ENCODE measurements at regions not wholly inside any gene's neighbourhood (a gene's known extent, or its start where the extent isn't known, plus 50 kb on each side); places are given as distances from the start of the nearest gene placed in this dataset.

DNA sequence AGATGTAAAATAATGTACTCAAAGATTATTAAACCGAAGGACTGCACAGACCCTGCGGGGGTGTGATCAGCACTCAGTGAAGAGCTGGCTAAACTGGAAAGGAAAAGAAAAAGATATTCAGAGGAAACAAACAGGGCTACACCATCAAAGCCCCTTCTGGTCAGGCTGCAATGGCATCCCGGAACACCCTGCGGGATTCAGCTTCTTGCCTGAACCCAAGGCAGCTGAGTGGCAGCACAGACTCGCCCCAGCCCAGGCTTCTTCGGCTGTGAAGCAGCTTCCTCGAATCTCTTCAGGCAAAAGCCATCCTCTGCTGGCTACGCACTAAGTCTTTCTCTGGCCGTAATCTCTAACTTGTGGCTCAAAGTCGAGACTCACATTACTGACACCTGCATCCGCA, 220.9 kb downstream of the TEX29 start:
- no peak for TF ChIP-seq CTCF (IDR thresholded peaks at IDR 0.05)
- no peak for DNase-seq (ENCODE audit: extremely low spot score, unreplicated experiment)
- H3K9me3 Mint-ChIP-seq (ENCODE audit: unreplicated experiment) = peaks cover 17% of the 10 kb centered on the region
- H3K4me3 Mint-ChIP-seq (ENCODE audit: unreplicated experiment) = no peak overlapping the region
- no peaks in the 10 kb centered on the region for H3K36me3 Mint-ChIP-seq (ENCODE audit: unreplicated experiment)
- peaks cover 8% of the 10 kb centered on the region for H3K27me3 Mint-ChIP-seq (ENCODE audit: unreplicated experiment)
- no peaks in the 10 kb centered on the region for H3K4me1 Mint-ChIP-seq (ENCODE audit: unreplicated experiment)
- no peak overlapping the region for H3K27ac Mint-ChIP-seq (ENCODE audit: unreplicated experiment)

GRCh38 chr13:111541752-111542529, 221.5 kb downstream of the TEX29 start:
- Mint-ChIP-seq H3K4me3 (ENCODE audit: unreplicated experiment) (no peak overlapping the region), H3K27ac (ENCODE audit: unreplicated experiment) (no peak overlapping the region), H3K36me3 (ENCODE audit: unreplicated experiment) (no peaks in the 10 kb centered on the region), H3K27me3 (ENCODE audit: unreplicated experiment) (peaks cover 4% of the 10 kb centered on the region), H3K9me3 (ENCODE audit: unreplicated experiment) (peaks cover 19% of the 10 kb centered on the region), H3K4me1 (ENCODE audit: unreplicated experiment) (no peaks in the 10 kb centered on the region)
- TF ChIP-seq CTCF (IDR thresholded peaks at IDR 0.05) = no peak
- no peak for DNase-seq (ENCODE audit: extremely low spot score, unreplicated experiment)

- H3K27me3 Mint-ChIP-seq (ENCODE audit: unreplicated experiment) = no peaks in the 10 kb centered on the region
- H3K4me3 Mint-ChIP-seq (ENCODE audit: unreplicated experiment) = no peak overlapping the region
These were observed 222.3 kb downstream of the TEX29 start for GRCh38 chr13:111542530-111543341.

GRCh38 chr13:111546921-111547675, 226.7 kb downstream of the TEX29 start:
- Mint-ChIP-seq H3K36me3 (ENCODE audit: unreplicated experiment) (no peaks in the 10 kb centered on the region), H3K4me1 (ENCODE audit: unreplicated experiment) (no peaks in the 10 kb centered on the region), H3K27ac (ENCODE audit: unreplicated experiment) (no peak overlapping the region), H3K4me3 (ENCODE audit: unreplicated experiment) (no peak overlapping the region), H3K27me3 (ENCODE audit: unreplicated experiment) (no peaks in the 10 kb centered on the region), H3K9me3 (ENCODE audit: unreplicated experiment) (peaks cover 30% of the 10 kb centered on the region)
- no peak for DNase-seq (ENCODE audit: extremely low spot score, unreplicated experiment)
- no peak for TF ChIP-seq CTCF (IDR thresholded peaks at IDR 0.05)

More at GRCh38 chr13:111542530-111543341, 222.3 kb downstream of the TEX29 start:
- no peaks in the 10 kb centered on the region for H3K4me1 Mint-ChIP-seq (ENCODE audit: unreplicated experiment)
- TF ChIP-seq CTCF (IDR thresholded peaks at IDR 0.05) = no peak
- H3K9me3 Mint-ChIP-seq (ENCODE audit: unreplicated experiment) = peaks cover 19% of the 10 kb centered on the region
- no peaks in the 10 kb centered on the region for H3K36me3 Mint-ChIP-seq (ENCODE audit: unreplicated experiment)
- DNase-seq (ENCODE audit: extremely low spot score, unreplicated experiment) = no peak
- H3K27ac Mint-ChIP-seq (ENCODE audit: unreplicated experiment) = no peak overlapping the region
